HL-60 (cell line): ENCODE measurements at regions not wholly inside any gene's neighbourhood (a gene's known extent, or its start where the extent isn't known, plus 50 kb on each side); places are given as distances from the start of the nearest gene placed in this dataset.

Experiments
- DNase-seq, 2 experiments: peaks; one replicate each; pipeline ENCODE4 v3.0.0-alpha.2; 2010 to 2020; ENCODE audit warnings: low read depth in 1 of 2, low spot score in 1 of 2
- H3K27ac ChIP-seq: fragments of 250-450 bp; sonication (Bioruptor Pico); replicated peaks from 2 replicates; pipeline ENCODE4 v1.5.1; 2020; ENCODE audit warnings: mild to moderate bottlenecking, moderate library complexity
- H3K27me3 ChIP-seq: fragments of 250-450 bp; sonication (Bioruptor Pico); 2 replicates; pipeline ENCODE4 v1.5.1; 2021; ENCODE audit warnings: mild to moderate bottlenecking, moderate library complexity; ENCODE audit not compliant: insufficient read depth, poor library complexity, severe bottlenecking
- H3K4me3 ChIP-seq: replicated peaks from 2 replicates; pipeline ENCODE4 v1.5.1; 2011; ENCODE audit warnings: mild to moderate bottlenecking, control low read depth, low read length; ENCODE audit not compliant: insufficient read depth
- CTCF ChIP-seq: IDR thresholded peaks from one replicate; pipeline ENCODE4 v1.5.1; 2011; ENCODE audit warnings: low read length, control low read depth, inconsistent platforms; ENCODE audit not compliant: insufficient read depth
- GABPA ChIP-seq: IDR thresholded peaks from 2 replicates; pipeline ENCODE4 v1.6.1; 2012; ENCODE audit warnings: low read depth
- POLR2AphosphoS5 ChIP-seq: IDR thresholded peaks from 2 replicates; pipeline ENCODE4 v1.6.1; 2012; ENCODE audit warnings: low read depth
- REST ChIP-seq: IDR thresholded peaks from 2 replicates; pipeline ENCODE4 v1.6.1; 2012; ENCODE audit warnings: low read depth; ENCODE audit not compliant: insufficient replicate concordance
- SPI1 ChIP-seq: IDR thresholded peaks from 2 replicates; pipeline ENCODE4 v1.6.1; 2012; ENCODE audit warnings: low read depth, mild to moderate bottlenecking, borderline replicate concordance

GRCh38 chr15:97759363-97759762 is 201.1 kb upstream of the ARRDC4 start:
- H3K27me3 ChIP-seq: no peaks in the 10 kb centered on the region
- no peak overlapping the region for H3K4me3 ChIP-seq
- 0 out of 2 replicates have a peak, but pooled peaks have one; percentile 29 for TF ChIP-seq POLR2AphosphoS5
- no peak for TF ChIP-seq GABPA
- peak; percentile 54 to 66 for DNase-seq
- H3K27ac ChIP-seq: no peak overlapping the region

- H3K27ac ChIP-seq: no peak overlapping the region
- no peak overlapping the region for H3K4me3 ChIP-seq
- TF ChIP-seq SPI1: no peak
- no peak for TF ChIP-seq CTCF
- no peak for TF ChIP-seq REST
- TF ChIP-seq POLR2AphosphoS5: no peak
- TF ChIP-seq GABPA: no peak
- no peaks in the 10 kb centered on the region for H3K27me3 ChIP-seq
- no peak for DNase-seq
Observed at GRCh38 chr15:97761110-97761509, 199.4 kb upstream of the ARRDC4 start.

GRCh38 chr15:97783240-97783639 is 177.3 kb upstream of the ARRDC4 start:
- TF ChIP-seq REST (no peak), POLR2AphosphoS5 (no peak), GABPA (no peak), CTCF (no peak), SPI1 (no peak)
- DNase-seq: no peak
- Histone ChIP-seq H3K27ac (no peak overlapping the region), H3K4me3 (no peak overlapping the region), H3K27me3 (no peaks in the 10 kb centered on the region)

GRCh38 chr15:97786741-97787140 is 173.8 kb upstream of the ARRDC4 start:
- Histone ChIP-seq H3K27ac (no peak overlapping the region), H3K27me3 (no peaks in the 10 kb centered on the region), H3K4me3 (no peak overlapping the region)
- DNase-seq: no peak
- no peak for TF ChIP-seq CTCF
- TF ChIP-seq GABPA: no peak
- no peak for TF ChIP-seq REST
- TF ChIP-seq SPI1: no peak
- TF ChIP-seq POLR2AphosphoS5: no peak
